PC-9 (cell line): ENCODE measurements at regions not wholly inside any gene's neighbourhood (a gene's known extent, or its start where the extent isn't known, plus 50 kb on each side); places are given as distances from the start of the nearest gene placed in this dataset.

Experiments
- BruUV-seq: library from RNA; stranded (reverse); fragments of 400-500 nt; replicated peaks from 2 replicates; lab custom pipeline; 2021; lab: Mats Ljungman, UMichigan
- CTCF ChIA-PET: fragments of 300-600 bp; sonication (Branson Sonifier 250); formaldehyde crosslinking; loops from one replicate; lab custom pipeline; 2022; ENCODE audit warnings: antibody characterized with exemption; lab: Charles Lee
- POLR2A ChIA-PET: fragments of 300-600 bp; sonication (Branson Sonifier 250); formaldehyde crosslinking; loops from one replicate; lab custom pipeline; 2022; ENCODE audit warnings: antibody characterized with exemption; ENCODE audit not compliant: unreplicated experiment; lab: Charles Lee
- DNase-seq, 2 experiments: peaks; one replicate each; pipeline versions ENCODE4 v3.0.0 to v3.0.0-alpha.2; 2015 to 2022; ENCODE audit warnings: mixed read lengths in 1 of 2
- H2AFZ ChIP-seq: fragments of 200-600 bp; sonication (generic); 2 replicates; pipeline ENCODE4 v1.8.1; 2017; ENCODE audit warnings: antibody characterized with exemption
- H3F3A ChIP-seq: fragments of 200-600 bp; sonication (generic); 2 replicates; pipeline ENCODE4 v1.8.1; 2017; ENCODE audit warnings: antibody characterized with exemption, mild to moderate bottlenecking, low read depth; ENCODE audit not compliant: insufficient read depth
- H3K27ac ChIP-seq: fragments of 200-600 bp; sonication (generic); 2 replicates; pipeline ENCODE4 v1.6.1; 2016; ENCODE audit warnings: mixed run types
- H3K27me3 ChIP-seq: fragments of 200-600 bp; sonication (generic); 2 replicates; pipeline ENCODE4 v1.6.1; 2016; ENCODE audit warnings: low read depth, mixed run types; ENCODE audit not compliant: insufficient read depth
- H3K36me3 ChIP-seq: fragments of 200-600 bp; sonication (generic); 2 replicates; pipeline ENCODE4 v1.6.1; 2016; ENCODE audit warnings: low read depth, mixed run types
- H3K4me1 ChIP-seq: fragments of 200-600 bp; sonication (generic); replicated peaks from 2 replicates; pipeline ENCODE4 v1.6.1; 2016; ENCODE audit warnings: mixed run types; ENCODE audit not compliant: insufficient read depth
- H3K4me2 ChIP-seq: fragments of 200-600 bp; sonication (generic); 2 replicates; pipeline ENCODE4 v1.6.1; 2017; ENCODE audit warnings: mixed run types
- H3K4me3 ChIP-seq: fragments of 200-600 bp; sonication (generic); 2 replicates; pipeline ENCODE4 v1.6.1; 2016; ENCODE audit warnings: mixed run types
- H3K79me2 ChIP-seq: fragments of 200-600 bp; sonication (generic); 2 replicates; pipeline ENCODE4 v1.6.1; 2017; ENCODE audit warnings: low read depth, mixed run types
- H3K9me2 ChIP-seq: fragments of 200-600 bp; sonication (generic); 2 replicates; pipeline ENCODE4 v1.8.1; 2017; ENCODE audit warnings: mild to moderate bottlenecking; ENCODE audit not compliant: insufficient read depth
- H3K9me3 ChIP-seq: fragments of 200-600 bp; sonication (generic); 2 replicates; pipeline ENCODE4 v1.8.1; 2016; ENCODE audit warnings: low read depth; ENCODE audit not compliant: insufficient read depth
- H4K20me1 ChIP-seq: fragments of 200-600 bp; sonication (generic); 2 replicates; pipeline ENCODE4 v1.8.1; 2017; ENCODE audit not compliant: insufficient read depth
- CTCF ChIP-seq: fragments of 200-600 bp; sonication (generic); conservative IDR thresholded peaks from 2 replicates; pipeline ENCODE4 v1.6.1; 2017; ENCODE audit warnings: mixed run types, antibody characterized with exemption, mild to moderate bottlenecking, moderate library complexity
- EZH2 ChIP-seq: fragments of 200-600 bp; sonication (generic); IDR thresholded peaks from 2 replicates; pipeline ENCODE4 v1.8.0; 2017; ENCODE audit warnings: antibody characterized with exemption, low read depth
- intact Hi-C: fragments of 100-400 bp; cut with micrococcal nuclease; formaldehyde crosslinking; loops from one replicate; pipeline ENCODE4 v1.10.0; 2022; ENCODE audit not compliant: unreplicated experiment

GRCh38 chr9:88596376-88596775, 61.4 kb downstream of the NXNL2 start:
- TF ChIP-seq EZH2 (no peak), CTCF (no peak)
- BruUV-seq, result no TSS peak
- CTCF ChIA-PET, result no interaction called here

GRCh38 chr9:88604836-88605511, 70.0 kb downstream of the NXNL2 start:
- Histone ChIP-seq H3K4me1 (no peaks in the 10 kb centered on the region), H2AFZ (no peak overlapping the region), H3K9me3 (no peaks in the 10 kb centered on the region), H3K36me3 (no peaks in the 10 kb centered on the region), H3K9me2 (no peaks in the 10 kb centered on the region), H3F3A (no peaks in the 10 kb centered on the region), H3K79me2 (no peaks in the 10 kb centered on the region), H3K27me3 (no peaks in the 10 kb centered on the region), H3K4me3 (no peak overlapping the region), H3K4me2 (no peak overlapping the region), H4K20me1 (no peaks in the 10 kb centered on the region), H3K27ac (no peak overlapping the region)
- ChIA-PET CTCF (no interaction called here), POLR2A (no interaction called here)
- no TSS peak for BruUV-seq
- intact Hi-C loops, result loop anchor here (10.0 kb wide), 1 partner anchor 110 kb away; no protein-coding TSS in a partner anchor
- no peak for TF ChIP-seq EZH2
- TF ChIP-seq CTCF, result no peak
- DNase-seq, result no peak

More at GRCh38 chr9:88596376-88596775, 61.4 kb downstream of the NXNL2 start:
- intact Hi-C loops, result loop anchor here (10.0 kb wide), 2 partner anchors 218 to 718 kb away; partner anchors contain the start of genes CKS2 and SECISBP2
- no peaks in the 10 kb centered on the region for H3K4me1 ChIP-seq
- H3K4me3 ChIP-seq, result no peak overlapping the region
- H3K79me2 ChIP-seq, result no peaks in the 10 kb centered on the region
- DNase-seq, result no peak
- no peaks in the 10 kb centered on the region for H3K27me3 ChIP-seq
- H3K27ac ChIP-seq, result no peak overlapping the region
- H3F3A ChIP-seq, result no peaks in the 10 kb centered on the region
- H4K20me1 ChIP-seq, result no peaks in the 10 kb centered on the region
- no peak overlapping the region for H3K4me2 ChIP-seq
- H3K9me2 ChIP-seq, result no peaks in the 10 kb centered on the region
- POLR2A ChIA-PET, result no interaction called here
- H3K36me3 ChIP-seq, result no peaks in the 10 kb centered on the region
- H2AFZ ChIP-seq, result no peak overlapping the region
- no peaks in the 10 kb centered on the region for H3K9me3 ChIP-seq

- Histone ChIP-seq H3K27ac (no peak overlapping the region), H3K27me3 (no peaks in the 10 kb centered on the region), H3K36me3 (no peaks in the 10 kb centered on the region), H3K4me2 (no peak overlapping the region), H3K79me2 (no peaks in the 10 kb centered on the region), H3K9me3 (no peaks in the 10 kb centered on the region), H3K4me3 (no peak overlapping the region), H3F3A (no peaks in the 10 kb centered on the region), H2AFZ (no peak overlapping the region), H3K4me1 (no peaks in the 10 kb centered on the region), H4K20me1 (no peaks in the 10 kb centered on the region), H3K9me2 (no peaks in the 10 kb centered on the region)
- intact Hi-C loops, result loop anchor here (10.0 kb wide), 1 partner anchor 109 kb away; no protein-coding TSS in a partner anchor
- BruUV-seq, result no TSS peak
- DNase-seq, result no peak
- POLR2A ChIA-PET, result no interaction called here
- TF ChIP-seq CTCF, result no peak
- TF ChIP-seq EZH2, result no peak
- CTCF ChIA-PET, result no interaction called here
Measured at GRCh38 chr9:88605512-88606362, 70.8 kb downstream of the NXNL2 start.
